NT2/D1 (cell line): ENCODE measurements at regions not wholly inside any gene's neighbourhood (a gene's known extent, or its start where the extent isn't known, plus 50 kb on each side); places are given as distances from the start of the nearest gene placed in this dataset.
"Not testable (repeated sequence)": the region's sequence is repeated elsewhere in the genome, so short reads cannot be mapped to it uniquely, and the experiment has no call there.

Experiments used
- SUZ12 ChIP-seq: IDR thresholded peaks from 2 replicates; pipeline ENCODE4 v1.6.1; 2011; ENCODE audit not compliant: insufficient read length, insufficient read depth; ENCODE audit errors: extremely low read depth
- YY1 ChIP-seq: IDR thresholded peaks from 2 replicates; pipeline ENCODE4 v1.6.1; 2011; ENCODE audit not compliant: insufficient read length, insufficient read depth

- TF ChIP-seq SUZ12, YY1: not testable (repeated sequence)
Observed at GRCh38 chr7:76854631-76855030, 177.5 kb downstream of the SPDYE17 start.
